ENCODE measurements at regions not wholly inside any gene's neighbourhood (a gene's known extent, or its start where the extent isn't known, plus 50 kb on each side); places are given as distances from the start of the nearest gene placed in this dataset.

DNA sequence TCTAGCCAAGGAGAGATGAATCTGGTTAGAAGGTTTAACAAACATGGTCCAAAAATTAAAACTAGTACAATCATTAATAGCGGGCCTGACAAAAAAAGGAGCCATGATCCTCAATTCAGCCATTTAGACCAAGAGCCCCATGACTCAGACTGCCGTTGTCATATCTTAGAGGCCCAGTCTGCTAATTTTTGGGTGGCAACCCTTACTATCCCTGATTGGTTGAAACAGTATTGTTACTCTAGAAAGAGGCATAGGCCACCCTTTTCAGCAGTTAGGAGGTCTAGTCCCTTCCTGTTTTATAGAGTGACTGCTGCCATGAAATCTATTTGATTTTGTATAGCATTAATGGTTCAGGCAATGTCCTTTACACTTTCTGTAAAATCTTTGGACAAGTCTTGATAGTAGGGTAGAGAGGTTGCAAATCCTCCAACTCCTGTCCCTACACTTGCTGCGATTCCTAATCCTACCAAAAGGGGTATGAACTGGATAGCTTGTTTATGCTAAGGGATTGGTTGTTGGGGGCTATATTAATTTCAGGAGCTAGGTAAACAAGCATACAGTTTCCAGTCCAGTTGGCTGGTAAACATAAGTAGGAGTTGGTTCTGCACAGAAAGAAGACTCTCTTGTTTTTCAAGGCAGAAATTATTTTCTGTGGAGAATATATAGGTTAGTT, 1056.3 kb upstream of the CNTN5 start:
- TF ChIP-seq, protein P1, sequence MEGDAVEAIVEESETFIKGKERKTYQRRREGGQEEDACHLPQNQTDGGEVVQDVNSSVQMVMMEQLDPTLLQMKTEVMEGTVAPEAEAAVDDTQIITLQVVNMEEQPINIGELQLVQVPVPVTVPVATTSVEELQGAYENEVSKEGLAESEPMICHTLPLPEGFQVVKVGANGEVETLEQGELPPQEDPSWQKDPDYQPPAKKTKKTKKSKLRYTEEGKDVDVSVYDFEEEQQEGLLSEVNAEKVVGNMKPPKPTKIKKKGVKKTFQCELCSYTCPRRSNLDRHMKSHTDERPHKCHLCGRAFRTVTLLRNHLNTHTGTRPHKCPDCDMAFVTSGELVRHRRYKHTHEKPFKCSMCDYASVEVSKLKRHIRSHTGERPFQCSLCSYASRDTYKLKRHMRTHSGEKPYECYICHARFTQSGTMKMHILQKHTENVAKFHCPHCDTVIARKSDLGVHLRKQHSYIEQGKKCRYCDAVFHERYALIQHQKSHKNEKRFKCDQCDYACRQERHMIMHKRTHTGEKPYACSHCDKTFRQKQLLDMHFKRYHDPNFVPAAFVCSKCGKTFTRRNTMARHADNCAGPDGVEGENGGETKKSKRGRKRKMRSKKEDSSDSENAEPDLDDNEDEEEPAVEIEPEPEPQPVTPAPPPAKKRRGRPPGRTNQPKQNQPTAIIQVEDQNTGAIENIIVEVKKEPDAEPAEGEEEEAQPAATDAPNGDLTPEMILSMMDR (IDR thresholded peaks at IDR 0.05): no peak

DNA sequence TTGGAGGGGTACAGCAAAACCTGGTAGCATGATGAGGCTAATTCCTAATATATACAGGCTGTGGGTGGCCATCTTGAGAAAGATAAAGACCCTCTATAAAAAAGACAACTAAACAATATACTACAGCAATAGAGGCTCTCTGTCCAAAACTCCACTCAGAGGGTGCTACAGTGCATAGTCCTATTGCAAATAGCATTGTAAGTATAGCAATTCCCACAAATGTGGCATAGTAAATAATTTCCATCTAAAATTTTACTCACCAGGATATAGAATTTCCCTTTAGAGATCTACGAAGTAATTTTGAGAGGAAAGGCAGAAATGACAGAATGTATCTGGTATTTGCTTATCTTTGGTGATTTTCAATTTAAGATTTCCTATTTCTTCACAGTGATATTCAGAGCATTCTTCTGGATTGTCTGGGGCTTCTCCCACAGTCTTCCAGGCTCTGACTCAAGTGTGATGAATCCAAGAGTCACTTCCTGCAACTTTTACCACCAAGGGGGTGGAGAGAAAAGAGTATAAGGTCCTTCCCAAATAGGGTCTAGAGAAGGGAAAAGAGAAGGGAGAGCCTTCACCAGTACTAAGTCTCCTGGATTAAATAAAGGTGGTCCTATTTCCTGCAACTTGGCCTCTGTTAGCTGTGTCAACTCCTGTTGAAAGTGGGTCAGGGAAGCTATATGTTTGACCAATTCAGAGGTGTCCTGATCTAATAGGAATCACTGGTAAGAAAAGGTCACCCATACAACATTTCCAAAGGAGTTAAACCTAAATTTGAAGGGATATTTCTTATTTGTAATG, 1054.7 kb upstream of the CNTN5 start:
- TF ChIP-seq, protein P1 (IDR thresholded peaks at IDR 0.05): no peak

DNA sequence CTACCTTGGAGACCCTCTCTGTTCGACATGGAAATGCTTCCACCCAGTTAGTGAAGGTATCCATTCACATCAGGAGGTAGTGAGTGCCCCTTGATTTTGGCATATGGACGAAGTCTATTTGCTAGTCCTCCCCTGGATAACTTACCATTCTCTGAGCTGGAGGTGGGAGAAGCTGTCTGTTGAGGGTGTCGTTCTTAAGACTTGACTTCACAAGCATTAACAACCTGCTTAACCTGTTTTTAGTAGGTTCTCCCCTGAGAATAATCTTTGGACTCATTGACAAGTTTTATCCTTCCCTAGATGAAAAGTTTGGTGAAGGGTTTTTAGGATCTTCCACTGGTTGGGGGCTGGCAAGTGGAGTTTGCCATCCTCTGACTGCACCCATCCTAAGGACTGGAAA, 1053.8 kb upstream of the CNTN5 start:
- TF ChIP-seq, protein P1 (IDR thresholded peaks at IDR 0.05): no peak

DNA sequence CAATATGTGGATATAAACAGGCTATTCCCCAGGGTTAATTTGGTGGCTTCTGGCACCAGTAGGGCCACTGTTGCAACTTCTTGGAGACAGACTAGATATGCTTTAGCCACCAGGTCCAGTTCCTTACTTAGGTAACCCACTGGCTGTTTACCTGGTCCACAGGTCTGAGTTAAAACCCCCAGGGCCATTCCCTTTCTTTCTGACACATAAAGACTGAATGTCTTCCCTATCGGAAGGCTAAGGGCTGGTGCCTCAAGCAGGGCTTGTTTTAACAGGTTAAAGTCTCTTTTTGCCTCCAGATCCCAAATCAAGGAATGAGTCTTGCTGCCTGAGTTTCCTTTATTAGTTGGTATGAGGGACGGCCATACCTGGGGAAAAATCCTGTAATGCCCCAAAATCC, 1052.7 kb upstream of the CNTN5 start:
- TF ChIP-seq, protein P1 (IDR thresholded peaks at IDR 0.05): no peak

DNA sequence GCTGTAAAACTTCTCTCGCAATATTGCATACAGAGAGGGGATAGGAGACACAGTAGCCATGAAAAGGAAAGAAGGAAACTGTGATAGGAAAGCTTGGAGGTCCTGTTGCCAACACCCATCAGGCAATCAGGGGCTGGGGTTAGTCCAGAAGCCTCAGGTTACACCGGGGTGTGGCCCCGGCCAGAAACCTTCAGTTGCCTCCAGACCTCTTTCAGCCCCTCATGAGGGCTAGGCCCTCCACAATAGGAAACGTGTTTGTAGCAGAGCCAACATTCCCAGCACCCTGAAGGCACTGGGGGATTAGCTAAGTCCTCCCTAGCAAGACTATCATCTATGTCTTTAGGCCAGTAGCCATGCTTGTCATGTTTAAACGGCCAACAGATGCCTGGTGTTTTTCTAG, 1048.0 kb upstream of the CNTN5 start:
- TF ChIP-seq, protein P1 (IDR thresholded peaks at IDR 0.05): no peak

DNA sequence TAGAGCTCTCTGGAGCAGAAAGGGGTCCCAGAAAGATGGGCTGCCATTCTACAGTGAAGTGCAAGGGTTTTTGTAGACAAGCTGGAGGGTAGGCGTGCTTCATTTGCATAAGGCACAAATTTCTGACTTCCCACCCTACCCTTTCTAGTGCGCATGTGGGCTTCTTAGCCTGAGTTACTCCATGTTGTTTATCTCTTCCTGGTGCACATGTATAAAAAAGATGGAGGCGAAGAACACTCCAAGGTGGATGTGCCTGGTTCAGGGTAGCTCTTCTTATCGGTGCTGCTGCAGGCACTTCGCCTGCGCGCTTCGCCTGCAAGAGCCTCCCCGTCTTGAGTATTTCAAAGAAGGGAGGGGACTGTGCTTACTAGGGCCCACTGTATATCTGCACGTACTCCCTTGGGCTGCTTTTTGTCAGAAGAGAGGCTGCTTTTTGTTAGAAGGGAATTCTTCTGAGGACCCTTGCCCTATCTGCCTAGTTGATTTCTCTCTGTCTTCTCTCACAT, 1047.3 kb upstream of the CNTN5 start:
- TF ChIP-seq, protein P1 (IDR thresholded peaks at IDR 0.05): no peak

DNA sequence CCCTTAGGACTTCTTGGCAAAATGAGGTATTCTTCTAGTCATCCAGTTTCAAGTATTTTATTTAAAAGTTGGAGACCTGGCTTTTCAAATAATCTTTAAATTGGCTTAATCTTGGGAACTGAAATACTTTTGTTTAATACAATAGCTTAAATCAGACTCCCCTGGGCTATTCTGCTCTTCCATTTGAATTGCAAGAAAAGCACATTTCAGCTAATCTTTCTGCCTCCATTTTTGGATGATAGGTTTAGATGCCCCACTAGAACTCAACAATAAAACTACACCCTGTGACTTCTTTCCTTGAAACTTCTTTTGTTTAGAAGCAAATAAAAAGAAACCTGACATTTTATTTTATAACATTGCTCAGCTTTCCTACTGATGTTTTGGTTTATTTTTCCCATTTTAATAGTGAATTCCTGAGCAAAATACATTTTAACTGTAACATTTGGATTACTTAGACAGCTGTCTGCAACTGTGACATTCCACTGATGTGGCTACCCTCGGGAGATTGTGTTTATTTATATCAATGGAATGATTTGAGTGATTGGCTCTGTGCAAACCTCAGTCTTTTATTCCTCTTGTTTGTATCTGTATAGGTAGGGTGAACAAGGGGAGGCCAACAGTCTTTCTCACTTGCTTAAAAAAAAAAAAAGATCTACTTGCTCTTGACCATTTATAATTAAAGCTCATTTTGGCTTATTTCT, 1045.8 kb upstream of the CNTN5 start:
- TF ChIP-seq, protein P1 (IDR thresholded peaks at IDR 0.05): no peak
